IMR-90 (cell line): ENCODE measurements at regions not wholly inside any gene's neighbourhood (a gene's known extent, or its start where the extent isn't known, plus 50 kb on each side); places are given as distances from the start of the nearest gene placed in this dataset.

Experiments
- BHLHE40 ChIP-seq: fragments of 150-350 bp; IDR thresholded peaks from 2 replicates; pipeline ENCODE4 v1.6.1; 2016; ENCODE audit warnings: mild to moderate bottlenecking, low read depth, low read length
- CEBPB ChIP-seq: IDR thresholded peaks from 2 replicates; pipeline ENCODE4 v1.6.1; 2012; ENCODE audit warnings: low read depth, low read length, improper control_type of control experiment
- CHD1 ChIP-seq: IDR thresholded peaks from 2 replicates; pipeline ENCODE4 v1.6.1; 2012; ENCODE audit warnings: low read depth, low read length, improper control_type of control experiment
- FOS ChIP-seq: fragments of 150-350 bp; IDR thresholded peaks from 2 replicates; pipeline ENCODE4 v1.6.1; 2016; ENCODE audit warnings: low read depth, low read length
- MAFK ChIP-seq: IDR thresholded peaks from 2 replicates; pipeline ENCODE4 v1.6.1; 2012; ENCODE audit warnings: low read depth, low read length, improper control_type of control experiment
- MAZ ChIP-seq: IDR thresholded peaks from 2 replicates; pipeline ENCODE4 v1.6.1; 2012; ENCODE audit warnings: low read depth, mild to moderate bottlenecking, low read length, improper control_type of control experiment, moderate library complexity, borderline replicate concordance
- MXI1 ChIP-seq: IDR thresholded peaks from 2 replicates; pipeline ENCODE4 v1.6.1; 2012; ENCODE audit warnings: low read depth, mild to moderate bottlenecking, low read length, moderate library complexity, borderline replicate concordance
- NFE2L2 ChIP-seq: fragments of 150-350 bp; IDR thresholded peaks from 2 replicates; pipeline ENCODE4 v1.6.1; 2016; ENCODE audit warnings: low read depth, mild to moderate bottlenecking, low read length
- POLR2A ChIP-seq: IDR thresholded peaks from 2 replicates; pipeline ENCODE4 v1.6.1; 2012; ENCODE audit warnings: mild to moderate bottlenecking, low read depth, low read length
- RAD21 ChIP-seq: IDR thresholded peaks from 2 replicates; pipeline ENCODE4 v1.6.1; 2012; ENCODE audit warnings: low read length, improper control_type of control experiment
- RCOR1 ChIP-seq: IDR thresholded peaks from 2 replicates; pipeline ENCODE4 v1.6.1; 2012; ENCODE audit warnings: mild to moderate bottlenecking, low read length, improper control_type of control experiment; ENCODE audit not compliant: insufficient replicate concordance
- SMC3 ChIP-seq: fragments of 150-350 bp; IDR thresholded peaks from 2 replicates; pipeline ENCODE4 v1.6.1; 2016; ENCODE audit warnings: low read depth, mild to moderate bottlenecking, antibody characterized with exemption, low read length, moderate library complexity
- TF ChIP-seq, protein P1 (sequence below): conservative IDR thresholded peaks from 2 replicates; pipeline ENCODE4 v1.5.1; 2012; ENCODE audit warnings: mild to moderate bottlenecking, low read depth, low read length, improper control_type of control experiment
- TF ChIP-seq, protein P2 (sequence below): fragments of 150-350 bp; IDR thresholded peaks from 2 replicates; pipeline ENCODE4 v1.6.1; 2016; ENCODE audit warnings: low read depth, mild to moderate bottlenecking, low read length, moderate library complexity, borderline replicate concordance

DNA sequence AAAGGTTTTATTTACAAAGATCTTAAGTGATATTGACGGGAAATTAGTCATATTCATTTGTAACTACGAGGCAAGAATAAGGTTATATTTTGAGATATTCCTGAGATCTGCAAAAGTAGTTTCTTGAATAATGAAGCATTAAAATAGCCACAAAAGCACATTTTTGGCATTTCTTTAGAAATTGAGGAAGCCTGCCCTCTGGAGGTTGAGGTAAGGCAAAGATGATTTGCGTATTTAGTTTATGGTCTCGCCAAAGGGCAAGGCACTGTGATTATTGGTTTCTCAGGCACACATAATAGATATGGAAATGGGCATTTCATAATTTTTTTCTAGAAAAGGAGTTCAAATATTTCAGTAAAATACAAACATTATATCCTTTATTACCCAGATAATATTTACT lies 143.7 kb upstream of the RPRM start:
- no peak for TF ChIP-seq POLR2A
- no peak for TF ChIP-seq CEBPB
- no peak for TF ChIP-seq RAD21
- TF ChIP-seq, protein P1, sequence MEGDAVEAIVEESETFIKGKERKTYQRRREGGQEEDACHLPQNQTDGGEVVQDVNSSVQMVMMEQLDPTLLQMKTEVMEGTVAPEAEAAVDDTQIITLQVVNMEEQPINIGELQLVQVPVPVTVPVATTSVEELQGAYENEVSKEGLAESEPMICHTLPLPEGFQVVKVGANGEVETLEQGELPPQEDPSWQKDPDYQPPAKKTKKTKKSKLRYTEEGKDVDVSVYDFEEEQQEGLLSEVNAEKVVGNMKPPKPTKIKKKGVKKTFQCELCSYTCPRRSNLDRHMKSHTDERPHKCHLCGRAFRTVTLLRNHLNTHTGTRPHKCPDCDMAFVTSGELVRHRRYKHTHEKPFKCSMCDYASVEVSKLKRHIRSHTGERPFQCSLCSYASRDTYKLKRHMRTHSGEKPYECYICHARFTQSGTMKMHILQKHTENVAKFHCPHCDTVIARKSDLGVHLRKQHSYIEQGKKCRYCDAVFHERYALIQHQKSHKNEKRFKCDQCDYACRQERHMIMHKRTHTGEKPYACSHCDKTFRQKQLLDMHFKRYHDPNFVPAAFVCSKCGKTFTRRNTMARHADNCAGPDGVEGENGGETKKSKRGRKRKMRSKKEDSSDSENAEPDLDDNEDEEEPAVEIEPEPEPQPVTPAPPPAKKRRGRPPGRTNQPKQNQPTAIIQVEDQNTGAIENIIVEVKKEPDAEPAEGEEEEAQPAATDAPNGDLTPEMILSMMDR, result no peak
- no peak for TF ChIP-seq SMC3
- no peak for TF ChIP-seq BHLHE40
- no peak for TF ChIP-seq RCOR1
- TF ChIP-seq, protein P2, sequence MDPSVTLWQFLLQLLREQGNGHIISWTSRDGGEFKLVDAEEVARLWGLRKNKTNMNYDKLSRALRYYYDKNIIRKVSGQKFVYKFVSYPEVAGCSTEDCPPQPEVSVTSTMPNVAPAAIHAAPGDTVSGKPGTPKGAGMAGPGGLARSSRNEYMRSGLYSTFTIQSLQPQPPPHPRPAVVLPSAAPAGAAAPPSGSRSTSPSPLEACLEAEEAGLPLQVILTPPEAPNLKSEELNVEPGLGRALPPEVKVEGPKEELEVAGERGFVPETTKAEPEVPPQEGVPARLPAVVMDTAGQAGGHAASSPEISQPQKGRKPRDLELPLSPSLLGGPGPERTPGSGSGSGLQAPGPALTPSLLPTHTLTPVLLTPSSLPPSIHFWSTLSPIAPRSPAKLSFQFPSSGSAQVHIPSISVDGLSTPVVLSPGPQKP, result no peak
- no peak for TF ChIP-seq MAFK
- TF ChIP-seq FOS, result no peak
- no peak for TF ChIP-seq NFE2L2
- no peak for TF ChIP-seq CHD1
- no peak for TF ChIP-seq MXI1
- TF ChIP-seq MAZ, result no peak
